Fibroblast of lung (primary cell): ENCODE measurements at regions not wholly inside any gene's neighbourhood (a gene's known extent, or its start where the extent isn't known, plus 50 kb on each side); places are given as distances from the start of the nearest gene placed in this dataset.

Experiments
- DNase-seq, 2 donors: peaks; one replicate each; pipeline versions ENCODE4 v3.0.0 to v3.0.0-alpha.2; 2010; ENCODE audit warnings: low read depth in 2 of 2
- H2AFZ ChIP-seq: 2 replicates; pipeline ENCODE4 v1.5.1; 2012; ENCODE audit warnings: low read length, control low read depth, inconsistent platforms
- H3K27ac ChIP-seq: 2 replicates; pipeline ENCODE4 v1.5.1; 2011; ENCODE audit warnings: low read length, control low read depth; ENCODE audit not compliant: insufficient read depth
- H3K27me3 ChIP-seq: 2 replicates; pipeline ENCODE4 v1.5.1; 2011; ENCODE audit warnings: mild to moderate bottlenecking, low read length; ENCODE audit not compliant: control insufficient read depth, insufficient read depth
- H3K36me3 ChIP-seq: 2 replicates; pipeline ENCODE4 v1.5.1; 2011; ENCODE audit warnings: low read length; ENCODE audit not compliant: control insufficient read depth, insufficient read depth
- H3K4me1 ChIP-seq: 2 replicates; pipeline ENCODE4 v1.5.1; 2011; ENCODE audit warnings: low read length; ENCODE audit not compliant: control insufficient read depth, insufficient read depth; ENCODE audit errors: extremely low read depth
- H3K4me2 ChIP-seq: 2 replicates; pipeline ENCODE4 v1.5.1; 2011; ENCODE audit warnings: low read length, control low read depth; ENCODE audit not compliant: insufficient read depth; ENCODE audit errors: extremely low read depth
- H3K4me3 ChIP-seq, 4 experiments: fragments of 200-600 bp in 1 of 4; sonication (generic) in 1 of 4; replicated peaks in 1 of 4; 2 replicates each; pipeline ENCODE4 v1.5.1; 2011 to 2016; ENCODE audit warnings: low read length in 4 of 4, low read depth in 3 of 4, mild to moderate bottlenecking in 3 of 4, control low read depth in 2 of 4, inconsistent platforms in 1 of 4, mixed read lengths in 1 of 4; ENCODE audit not compliant: insufficient read depth in 1 of 4; ENCODE audit errors: control extremely low read depth in 1 of 4
- H3K79me2 ChIP-seq: 2 replicates; pipeline ENCODE4 v1.5.1; 2012; ENCODE audit warnings: mild to moderate bottlenecking, low read length, inconsistent platforms; ENCODE audit not compliant: control insufficient read depth, insufficient read depth
- H3K9ac ChIP-seq: 2 replicates; pipeline ENCODE4 v1.5.1; 2011; ENCODE audit warnings: mild to moderate bottlenecking, low read length, control low read depth; ENCODE audit not compliant: insufficient read depth
- H3K9me3 ChIP-seq: 2 replicates; pipeline ENCODE4 v1.5.1; 2012; ENCODE audit warnings: low read depth, low read length; ENCODE audit not compliant: control insufficient read depth, insufficient read depth
- H4K20me1 ChIP-seq: 2 replicates; pipeline ENCODE4 v1.5.1; 2011; ENCODE audit warnings: low read length; ENCODE audit not compliant: control insufficient read depth, insufficient read depth; ENCODE audit errors: extremely low read depth
- EZH2 ChIP-seq: IDR thresholded peaks from 2 replicates; pipeline ENCODE4 v1.5.1; 2012; ENCODE audit warnings: low read length, control low read depth, mild to moderate bottlenecking; ENCODE audit errors: missing control alignments
- TF ChIP-seq, protein P1 (sequence below), 2 donors: IDR thresholded peaks in 1 of 2; conservative IDR thresholded peaks in 1 of 2; 1 replicate in 1 of 2; 2 replicates in 1 of 2; pipeline ENCODE4 v1.5.1; 2011 to 2012; ENCODE audit warnings: low read length in 2 of 2, control low read depth in 1 of 2, inconsistent platforms in 1 of 2, low read depth in 1 of 2, mild to moderate bottlenecking in 1 of 2

DNA sequence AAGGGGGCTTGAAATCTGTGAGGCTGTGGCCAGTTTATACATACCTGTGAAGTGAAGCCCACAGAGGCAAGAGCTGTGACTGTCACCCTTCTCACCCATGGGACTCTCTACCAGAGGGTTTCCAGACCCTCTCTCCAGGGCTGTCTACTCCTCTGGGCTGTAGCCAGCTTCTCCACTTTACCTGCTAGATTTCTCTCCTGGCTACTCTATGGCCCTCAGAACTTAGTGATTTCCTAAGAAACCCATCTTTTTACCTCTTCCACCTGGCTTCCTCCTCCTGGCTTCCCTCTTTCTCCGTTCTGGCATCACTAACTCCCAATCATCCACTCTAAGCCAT, 78.0 kb downstream of the SEC61B start:
- peaks cover 8% of the 10 kb centered on the region for H3K4me1 ChIP-seq
- no peak overlapping the region for H3K9ac ChIP-seq
- no peak overlapping the region for H3K27ac ChIP-seq
- H3K79me2 ChIP-seq = no peaks in the 10 kb centered on the region
- no peak for DNase-seq
- no peak overlapping the region for H3K4me3 ChIP-seq
- H4K20me1 ChIP-seq = no peaks in the 10 kb centered on the region
- TF ChIP-seq, protein P1, sequence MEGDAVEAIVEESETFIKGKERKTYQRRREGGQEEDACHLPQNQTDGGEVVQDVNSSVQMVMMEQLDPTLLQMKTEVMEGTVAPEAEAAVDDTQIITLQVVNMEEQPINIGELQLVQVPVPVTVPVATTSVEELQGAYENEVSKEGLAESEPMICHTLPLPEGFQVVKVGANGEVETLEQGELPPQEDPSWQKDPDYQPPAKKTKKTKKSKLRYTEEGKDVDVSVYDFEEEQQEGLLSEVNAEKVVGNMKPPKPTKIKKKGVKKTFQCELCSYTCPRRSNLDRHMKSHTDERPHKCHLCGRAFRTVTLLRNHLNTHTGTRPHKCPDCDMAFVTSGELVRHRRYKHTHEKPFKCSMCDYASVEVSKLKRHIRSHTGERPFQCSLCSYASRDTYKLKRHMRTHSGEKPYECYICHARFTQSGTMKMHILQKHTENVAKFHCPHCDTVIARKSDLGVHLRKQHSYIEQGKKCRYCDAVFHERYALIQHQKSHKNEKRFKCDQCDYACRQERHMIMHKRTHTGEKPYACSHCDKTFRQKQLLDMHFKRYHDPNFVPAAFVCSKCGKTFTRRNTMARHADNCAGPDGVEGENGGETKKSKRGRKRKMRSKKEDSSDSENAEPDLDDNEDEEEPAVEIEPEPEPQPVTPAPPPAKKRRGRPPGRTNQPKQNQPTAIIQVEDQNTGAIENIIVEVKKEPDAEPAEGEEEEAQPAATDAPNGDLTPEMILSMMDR (conservative IDR thresholded peaks at IDR 0.05 in 1 of 2, IDR thresholded peaks at IDR 0.05 in 1 of 2; ENCODE audit: low read depth in 1 of 2, low read length in 2 of 2) = no peak
- TF ChIP-seq EZH2 = no peak
- no peaks in the 10 kb centered on the region for H3K27me3 ChIP-seq
- no peak overlapping the region for H2AFZ ChIP-seq
- no peaks in the 10 kb centered on the region for H3K9me3 ChIP-seq
- H3K4me2 ChIP-seq = no peak overlapping the region
- H3K36me3 ChIP-seq = no peaks in the 10 kb centered on the region

DNA sequence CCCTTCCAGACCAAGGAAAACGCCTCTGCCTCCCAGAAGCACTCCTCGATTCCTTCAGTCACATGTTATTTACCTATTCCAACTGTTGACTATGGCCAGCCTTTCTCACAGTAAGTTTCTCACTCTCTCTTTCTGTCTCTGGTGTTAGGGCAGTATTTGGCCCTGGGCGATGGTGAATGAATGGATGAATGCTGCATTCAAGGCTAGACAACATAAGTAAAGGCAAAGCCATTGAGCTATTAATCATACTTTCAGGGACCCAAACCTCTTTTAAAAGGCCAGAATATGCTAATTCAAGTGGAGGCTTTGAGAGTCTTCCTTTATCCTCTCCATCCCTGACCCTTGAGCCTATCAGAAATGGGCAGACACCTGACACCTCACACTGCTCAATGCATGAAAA, 78.5 kb downstream of the SEC61B start:
- Histone ChIP-seq H3K4me3 (no peak overlapping the region), H2AFZ (no peak overlapping the region), H3K27me3 (no peaks in the 10 kb centered on the region), H3K27ac (no peak overlapping the region), H3K79me2 (no peaks in the 10 kb centered on the region), H3K4me2 (no peak overlapping the region), H3K9ac (no peak overlapping the region), H3K36me3 (no peaks in the 10 kb centered on the region), H3K9me3 (no peaks in the 10 kb centered on the region), H3K4me1 (peaks cover 8% of the 10 kb centered on the region), H4K20me1 (no peaks in the 10 kb centered on the region)
- TF ChIP-seq, protein P1 (conservative IDR thresholded peaks at IDR 0.05 in 1 of 2, IDR thresholded peaks at IDR 0.05 in 1 of 2; ENCODE audit: low read depth in 1 of 2, low read length in 2 of 2) = no peak
- TF ChIP-seq EZH2 = no peak
- no peak for DNase-seq

DNA sequence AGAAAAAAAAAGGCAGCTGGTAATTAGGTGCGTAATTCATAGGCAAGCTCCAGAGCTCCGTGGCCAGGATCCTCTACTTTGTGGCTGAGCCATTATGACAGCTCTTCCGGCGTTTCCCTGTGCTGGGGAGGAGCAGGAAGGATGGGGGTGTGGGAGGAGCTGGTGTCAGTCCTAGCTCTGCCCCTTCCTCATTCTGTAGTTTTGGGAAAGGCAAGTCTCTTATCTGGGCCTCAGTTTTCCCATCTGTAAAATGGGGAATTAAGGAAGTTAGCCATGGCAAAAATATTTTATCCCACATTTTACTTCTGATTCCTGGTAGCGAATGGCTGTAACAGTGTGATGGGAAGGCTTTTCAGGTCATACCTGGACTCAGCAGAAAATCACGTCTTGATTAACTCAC, 81.1 kb downstream of the SEC61B start:
- TF ChIP-seq, protein P1 (conservative IDR thresholded peaks at IDR 0.05 in 1 of 2, IDR thresholded peaks at IDR 0.05 in 1 of 2; ENCODE audit: low read depth in 1 of 2, low read length in 2 of 2) = no peak
- no peak for TF ChIP-seq EZH2
- DNase-seq = no peak
- H3K9ac ChIP-seq = no peak overlapping the region
- no peaks in the 10 kb centered on the region for H4K20me1 ChIP-seq
- no peak overlapping the region for H3K4me3 ChIP-seq
- peaks cover 8% of the 10 kb centered on the region for H3K4me1 ChIP-seq
- H3K9me3 ChIP-seq = no peaks in the 10 kb centered on the region
- no peak overlapping the region for H3K27ac ChIP-seq
- H3K4me2 ChIP-seq = no peak overlapping the region
- H3K27me3 ChIP-seq = no peaks in the 10 kb centered on the region
- H2AFZ ChIP-seq = no peak overlapping the region
- H3K79me2 ChIP-seq = no peaks in the 10 kb centered on the region
- no peaks in the 10 kb centered on the region for H3K36me3 ChIP-seq
